Astrocyte of the cerebellum (primary cell): ENCODE measurements at regions not wholly inside any gene's neighbourhood (a gene's known extent, or its start where the extent isn't known, plus 50 kb on each side); places are given as distances from the start of the nearest gene placed in this dataset.
A peak's percentile ranks its signal among the peaks of the same experiment; 100 is the strongest.

Source experiments
- DNase-seq: peaks from one replicate; pipeline ENCODE4 v3.0.0-alpha.2; 2011; ENCODE audit warnings: low read depth
- H3K4me3 ChIP-seq: 2 replicates; pipeline ENCODE4 v1.5.1; 2011; ENCODE audit warnings: mild to moderate bottlenecking, low read depth, low read length, moderate library complexity
- CTCF ChIP-seq: IDR thresholded peaks from 2 replicates; pipeline ENCODE4 v1.5.1; 2012; ENCODE audit warnings: low read length, low read depth, moderate library complexity, mild to moderate bottlenecking; ENCODE audit errors: missing control alignments
- in situ Hi-C: cut with HindIII; loops from 2 replicates; pipeline ENCODE4 v1.10.0; 2017; ENCODE audit warnings: low sequenced_read_pairs

GRCh38 chr5:4868140-4868735, 271.9 kb upstream of the ADAMTS16 start:
- DNase-seq = peak; percentile 22
- no peak overlapping the region for H3K4me3 ChIP-seq
- in situ Hi-C loops = no loop called here
- peak; percentile 89 for TF ChIP-seq CTCF

DNA sequence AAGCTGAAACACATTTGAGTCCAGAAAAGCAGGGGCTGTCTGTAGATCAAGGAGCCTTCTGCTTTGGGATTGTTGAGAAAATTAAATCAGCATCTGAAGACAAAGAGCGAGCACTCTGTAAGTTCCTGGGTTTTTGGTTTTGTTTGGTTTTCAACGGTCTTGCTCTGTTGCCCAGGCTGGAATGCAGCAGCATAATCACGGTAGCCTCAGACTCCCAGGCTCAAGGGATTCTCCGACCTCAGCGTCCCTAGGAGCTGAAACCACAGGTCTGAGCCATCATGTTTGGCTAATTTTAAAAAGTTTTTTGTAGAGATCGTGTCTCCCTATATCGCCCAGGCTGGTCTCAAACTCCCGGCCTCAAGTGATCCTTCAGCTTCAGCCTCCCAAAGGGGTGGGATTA, 266.5 kb upstream of the ADAMTS16 start:
- peak; percentile 22 for DNase-seq
- H3K4me3 ChIP-seq = no peak overlapping the region
- in situ Hi-C loops = no loop called here
- TF ChIP-seq CTCF = no peak

DNA sequence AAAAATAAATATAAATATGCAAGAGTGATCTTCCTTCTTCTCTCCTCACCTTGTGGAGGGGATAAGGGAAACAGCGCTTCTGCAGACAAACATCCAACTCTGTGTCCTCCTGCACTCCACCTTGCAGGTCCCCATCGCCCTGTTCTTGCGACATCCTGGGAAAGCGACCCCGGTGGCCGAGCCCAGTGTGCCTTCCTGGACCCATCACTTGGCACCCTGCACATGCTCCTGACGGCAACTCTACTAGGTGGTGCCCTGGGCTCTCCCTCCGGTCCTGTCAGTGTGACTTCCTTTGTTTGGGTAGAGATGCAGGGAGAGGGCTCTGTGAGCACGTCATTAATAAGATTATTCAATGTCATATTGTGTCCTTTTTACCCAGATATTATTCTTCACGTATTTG, 266.0 kb upstream of the ADAMTS16 start:
- in situ Hi-C loops = no loop called here
- TF ChIP-seq CTCF = no peak
- H3K4me3 ChIP-seq = no peak overlapping the region
- DNase-seq = no peak

GRCh38 chr5:4875942-4876341, 264.2 kb upstream of the ADAMTS16 start:
- in situ Hi-C loops = loop anchor here (5.0 kb wide), 1 partner anchor 541 kb away; no protein-coding TSS in a partner anchor
- no peak for TF ChIP-seq CTCF
- no peak overlapping the region for H3K4me3 ChIP-seq
- DNase-seq = no peak

- no peak for TF ChIP-seq CTCF
- in situ Hi-C loops = loop anchor here (5.0 kb wide), 1 partner anchor 540 kb away; no protein-coding TSS in a partner anchor
- H3K4me3 ChIP-seq = no peak overlapping the region
- no peak for DNase-seq
These were observed 263.3 kb upstream of the ADAMTS16 start for GRCh38 chr5:4876804-4877203.

- no peak for DNase-seq
- in situ Hi-C loops = loop anchor here (5.0 kb wide), 1 partner anchor 540 kb away; no protein-coding TSS in a partner anchor
- TF ChIP-seq CTCF = no peak
- H3K4me3 ChIP-seq = no peak overlapping the region
These were observed 262.6 kb upstream of the ADAMTS16 start for GRCh38 chr5:4877579-4877978.
